ENCODE measurements at regions not wholly inside any gene's neighbourhood (a gene's known extent, or its start where the extent isn't known, plus 50 kb on each side); places are given as distances from the start of the nearest gene placed in this dataset.
A peak's percentile ranks its signal among the peaks of the same experiment; 100 is the strongest.

GRCh38 chr20:3316136-3316535, 77.1 kb upstream of the SLC4A11 start:
- peaks cover 0 to 99% (median 29%) of the 10 kb centered on the region in 9 donors for H3K36me3 ChIP-seq
- intact Hi-C loops (cut with DNase I), result loop anchor here in 7 of 10 donors (1.0 to 10.0 kb wide), 8 partner anchors 91 to 261 kb away; no protein-coding TSS in a partner anchor
- no peak for TF ChIP-seq CTCF (IDR thresholded peaks at IDR 0.05)
- DNase-seq, result peak in 1 of 2 donors; percentile 9
- H3K4me1 ChIP-seq, result peaks cover 5 to 48% (median 40%) of the 10 kb centered on the region in 9 donors
- no peaks in the 10 kb centered on the region for H3K27me3 ChIP-seq
- H3K27ac ChIP-seq, result peak overlapping the region in 2 of 10 donors; percentile 12 to 17
- H3K4me3 ChIP-seq, result no peak overlapping the region
- peak in 4 of 8 donors; percentile 23 to 39 (median 32) for ATAC-seq
- H3K9me3 ChIP-seq, result no peaks in the 10 kb centered on the region
- 60 to 68% methylated on average over 7 of the region's 7 CpGs for WGBS, 2 donors

GRCh38 chr20:3315136-3315535, 76.1 kb upstream of the SLC4A11 start:
- ATAC-seq (no peak), DNase-seq (no peak)
- no peak for TF ChIP-seq CTCF (IDR thresholded peaks at IDR 0.05)
- intact Hi-C loops (cut with DNase I), result loop anchor here in 7 of 10 donors (5.0 to 10.0 kb wide), 7 partner anchors 90 to 260 kb away; no protein-coding TSS in a partner anchor
- Histone ChIP-seq H3K27ac (peak overlapping the region in 7 of 10 donors; percentile 6 to 78 (median 65)), H3K4me1 (peaks cover 5 to 48% (median 40%) of the 10 kb centered on the region in 9 donors), H3K36me3 (peaks cover 0 to 99% (median 21%) of the 10 kb centered on the region in 9 donors), H3K4me3 (no peak overlapping the region), H3K9me3 (no peaks in the 10 kb centered on the region), H3K27me3 (no peaks in the 10 kb centered on the region)
- 71 to 78% methylated on average over 2 of the region's 2 CpGs for WGBS, 2 donors

GRCh38 chr20:3314391-3314790, 75.4 kb upstream of the SLC4A11 start:
- peaks cover 5 to 48% (median 40%) of the 10 kb centered on the region in 9 donors for H3K4me1 ChIP-seq
- H3K9me3 ChIP-seq, result no peaks in the 10 kb centered on the region
- peak overlapping the region in 9 of 10 donors; percentile 8 to 78 (median 64) for H3K27ac ChIP-seq
- peaks cover 0 to 99% (median 14%) of the 10 kb centered on the region in 9 donors for H3K36me3 ChIP-seq
- 64 to 67% methylated on average over 1 of the region's 1 CpG for WGBS, 2 donors
- no peak overlapping the region for H3K4me3 ChIP-seq
- DNase-seq, result no peak
- no peaks in the 10 kb centered on the region for H3K27me3 ChIP-seq
- no peak for TF ChIP-seq CTCF (IDR thresholded peaks at IDR 0.05)
- intact Hi-C loops (cut with DNase I), result loop anchor here in 5 of 10 donors (10.0 kb wide), 4 partner anchors 90 to 260 kb away; no protein-coding TSS in a partner anchor
- peak in 1 of 8 donors; percentile 48 for ATAC-seq

GRCh38 chr20:3313683-3314065, 74.7 kb upstream of the SLC4A11 start:
- peak in 6 of 8 donors; percentile 27 to 73 (median 46) for ATAC-seq
- no peak overlapping the region for H3K4me3 ChIP-seq
- TF ChIP-seq CTCF (IDR thresholded peaks at IDR 0.05), result no peak
- WGBS, 2 donors, result 37 to 49% methylated on average over 2 of the region's 2 CpGs
- no peak for DNase-seq
- H3K9me3 ChIP-seq, result no peaks in the 10 kb centered on the region
- no peaks in the 10 kb centered on the region for H3K27me3 ChIP-seq
- peaks cover 0 to 99% (median 11%) of the 10 kb centered on the region in 9 donors for H3K36me3 ChIP-seq
- intact Hi-C loops (cut with DNase I), result loop anchor here in 5 of 10 donors (10.0 kb wide), 4 partner anchors 89 to 259 kb away; no protein-coding TSS in a partner anchor
- H3K4me1 ChIP-seq, result peaks cover 5 to 55% (median 40%) of the 10 kb centered on the region in 9 donors
- peak overlapping the region in 9 of 10 donors; percentile 3 to 78 (median 64) for H3K27ac ChIP-seq

Measured in heart right ventricle (tissue), 16 donors.